ENCODE measurements at regions not wholly inside any gene's neighbourhood (a gene's known extent, or its start where the extent isn't known, plus 50 kb on each side); places are given as distances from the start of the nearest gene placed in this dataset.

GRCh38 chr16:73599870-73600269, 551.9 kb upstream of the ZFHX3 start:
- DNase-seq (ENCODE audit: low read depth in 2 of 2) = no peak

GRCh38 chr16:73599351-73599750, 551.4 kb upstream of the ZFHX3 start:
- DNase-seq (ENCODE audit: low read depth in 2 of 2) = no peak

GRCh38 chr16:73584157-73584556, 536.2 kb upstream of the ZFHX3 start:
- no peak for DNase-seq (ENCODE audit: low read depth in 2 of 2)

- no peak for DNase-seq (ENCODE audit: low read depth in 2 of 2)
These were observed 524.4 kb upstream of the ZFHX3 start for GRCh38 chr16:73572135-73572828.

- DNase-seq (ENCODE audit: low read depth in 2 of 2) = no peak
These were observed 521.5 kb upstream of the ZFHX3 start for GRCh38 chr16:73569266-73569980.

GRCh38 chr16:73568769-73569168, 520.8 kb upstream of the ZFHX3 start:
- DNase-seq (ENCODE audit: low read depth in 2 of 2) = no peak

- DNase-seq (ENCODE audit: low read depth in 2 of 2) = no peak
These were observed 518.0 kb upstream of the ZFHX3 start for GRCh38 chr16:73565925-73566324.

- no peak for DNase-seq (ENCODE audit: low read depth in 2 of 2)
These were observed 517.3 kb upstream of the ZFHX3 start for GRCh38 chr16:73565263-73565662.

- no peak for DNase-seq (ENCODE audit: low read depth in 2 of 2)
These were observed 515.8 kb upstream of the ZFHX3 start for GRCh38 chr16:73563709-73564108.

GRCh38 chr16:73560497-73560896, 512.6 kb upstream of the ZFHX3 start:
- no peak for DNase-seq (ENCODE audit: low read depth in 2 of 2)

GRCh38 chr16:73558219-73558618, 510.3 kb upstream of the ZFHX3 start:
- no peak for DNase-seq (ENCODE audit: low read depth in 2 of 2)

- DNase-seq (ENCODE audit: low read depth in 2 of 2) = no peak
These were observed 506.2 kb upstream of the ZFHX3 start for GRCh38 chr16:73553941-73554660.

- no peak for DNase-seq (ENCODE audit: low read depth in 2 of 2)
These were observed 502.2 kb upstream of the ZFHX3 start for GRCh38 chr16:73549984-73550631.

GRCh38 chr16:73547552-73548403, 499.9 kb upstream of the ZFHX3 start:
- DNase-seq (ENCODE audit: low read depth in 2 of 2) = no peak

- DNase-seq (ENCODE audit: low read depth in 2 of 2) = no peak
These were observed 498.5 kb upstream of the ZFHX3 start for GRCh38 chr16:73546341-73546845.

- no peak for DNase-seq (ENCODE audit: low read depth in 2 of 2)
These were observed 497.8 kb upstream of the ZFHX3 start for GRCh38 chr16:73545755-73546154.

GRCh38 chr16:73545290-73545689, 497.4 kb upstream of the ZFHX3 start:
- DNase-seq (ENCODE audit: low read depth in 2 of 2) = no peak

- DNase-seq (ENCODE audit: low read depth in 2 of 2) = no peak
These were observed 496.9 kb upstream of the ZFHX3 start for GRCh38 chr16:73544826-73545225.

- DNase-seq (ENCODE audit: low read depth in 2 of 2) = no peak
These were observed 496.2 kb upstream of the ZFHX3 start for GRCh38 chr16:73543970-73544599.

GRCh38 chr16:73543331-73543969, 495.5 kb upstream of the ZFHX3 start:
- DNase-seq (ENCODE audit: low read depth in 2 of 2) = no peak

Measured in stimulated activated CD8-positive, alpha-beta memory T cell treated with anti-CD3 and anti-CD28 coated beads, Interleukin-15, amount 100 ng/mL, for 48 hours (primary cell).